ENCODE measurements at regions not wholly inside any gene's neighbourhood (a gene's known extent, or its start where the extent isn't known, plus 50 kb on each side); places are given as distances from the start of the nearest gene placed in this dataset.

DNA sequence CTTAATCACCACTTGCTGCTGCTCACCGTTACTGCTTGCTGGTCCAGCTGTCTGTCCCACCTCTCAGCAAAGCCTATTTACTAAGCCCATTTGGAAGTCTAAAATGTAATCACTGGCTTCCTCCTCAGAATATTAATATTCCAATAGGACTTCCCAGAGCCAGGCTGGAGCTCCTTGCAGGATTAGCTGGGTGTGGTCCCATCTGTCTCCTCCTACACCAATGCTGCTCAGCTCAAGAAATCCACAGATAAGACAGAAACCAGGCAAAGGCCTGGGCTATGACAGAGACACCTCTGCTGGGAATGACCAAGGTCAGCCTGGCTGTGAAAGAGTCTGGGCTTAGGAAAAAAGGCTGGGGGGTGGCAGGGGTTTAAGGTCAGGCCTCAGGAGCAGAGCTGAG, 317.8 kb downstream of the BUD13 start:
- H3K36me3 ChIP-seq (ENCODE audit: control insufficient read depth, insufficient read depth, low read length) = no peaks in the 10 kb centered on the region
- no peaks in the 10 kb centered on the region for H3K36me3 Mint-ChIP-seq
- intact Hi-C loops (cut with micrococcal nuclease) = loop anchor here (5.0 kb wide), 1 partner anchor 237 kb away; no protein-coding TSS in a partner anchor
- H3K4me3 ChIP-seq (ENCODE audit: low read length) = no peak overlapping the region
- TF ChIP-seq, protein P1, sequence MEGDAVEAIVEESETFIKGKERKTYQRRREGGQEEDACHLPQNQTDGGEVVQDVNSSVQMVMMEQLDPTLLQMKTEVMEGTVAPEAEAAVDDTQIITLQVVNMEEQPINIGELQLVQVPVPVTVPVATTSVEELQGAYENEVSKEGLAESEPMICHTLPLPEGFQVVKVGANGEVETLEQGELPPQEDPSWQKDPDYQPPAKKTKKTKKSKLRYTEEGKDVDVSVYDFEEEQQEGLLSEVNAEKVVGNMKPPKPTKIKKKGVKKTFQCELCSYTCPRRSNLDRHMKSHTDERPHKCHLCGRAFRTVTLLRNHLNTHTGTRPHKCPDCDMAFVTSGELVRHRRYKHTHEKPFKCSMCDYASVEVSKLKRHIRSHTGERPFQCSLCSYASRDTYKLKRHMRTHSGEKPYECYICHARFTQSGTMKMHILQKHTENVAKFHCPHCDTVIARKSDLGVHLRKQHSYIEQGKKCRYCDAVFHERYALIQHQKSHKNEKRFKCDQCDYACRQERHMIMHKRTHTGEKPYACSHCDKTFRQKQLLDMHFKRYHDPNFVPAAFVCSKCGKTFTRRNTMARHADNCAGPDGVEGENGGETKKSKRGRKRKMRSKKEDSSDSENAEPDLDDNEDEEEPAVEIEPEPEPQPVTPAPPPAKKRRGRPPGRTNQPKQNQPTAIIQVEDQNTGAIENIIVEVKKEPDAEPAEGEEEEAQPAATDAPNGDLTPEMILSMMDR (IDR thresholded peaks at IDR 0.05) = no peak
- H3K27ac ChIP-seq (ENCODE audit: low read length) = no peak overlapping the region
- no peak overlapping the region for H3K27ac Mint-ChIP-seq
- H3K4me1 ChIP-seq (ENCODE audit: control insufficient read depth, insufficient read depth, low read length) = no peaks in the 10 kb centered on the region
- no peaks in the 10 kb centered on the region for H3K4me1 Mint-ChIP-seq
- no peaks in the 10 kb centered on the region for H3K9me3 Mint-ChIP-seq
- ATAC-seq (no peak), DNase-seq (no peak)
- peaks cover 18 to 30% of the 10 kb centered on the region in 2 donors for H3K27me3 Mint-ChIP-seq (ENCODE audit: low read depth in 2 of 2)
- no peaks in the 10 kb centered on the region for H3K27me3 ChIP-seq (ENCODE audit: control insufficient read depth, insufficient read depth, low read length)
- 86% methylated on average over 1 of the region's 1 CpG for WGBS (ENCODE audit: insufficient coverage)
- H3K4me3 Mint-ChIP-seq = no peak overlapping the region
- no peaks in the 10 kb centered on the region for H3K9me3 ChIP-seq (ENCODE audit: control insufficient read depth, insufficient read depth, low read length)

DNA sequence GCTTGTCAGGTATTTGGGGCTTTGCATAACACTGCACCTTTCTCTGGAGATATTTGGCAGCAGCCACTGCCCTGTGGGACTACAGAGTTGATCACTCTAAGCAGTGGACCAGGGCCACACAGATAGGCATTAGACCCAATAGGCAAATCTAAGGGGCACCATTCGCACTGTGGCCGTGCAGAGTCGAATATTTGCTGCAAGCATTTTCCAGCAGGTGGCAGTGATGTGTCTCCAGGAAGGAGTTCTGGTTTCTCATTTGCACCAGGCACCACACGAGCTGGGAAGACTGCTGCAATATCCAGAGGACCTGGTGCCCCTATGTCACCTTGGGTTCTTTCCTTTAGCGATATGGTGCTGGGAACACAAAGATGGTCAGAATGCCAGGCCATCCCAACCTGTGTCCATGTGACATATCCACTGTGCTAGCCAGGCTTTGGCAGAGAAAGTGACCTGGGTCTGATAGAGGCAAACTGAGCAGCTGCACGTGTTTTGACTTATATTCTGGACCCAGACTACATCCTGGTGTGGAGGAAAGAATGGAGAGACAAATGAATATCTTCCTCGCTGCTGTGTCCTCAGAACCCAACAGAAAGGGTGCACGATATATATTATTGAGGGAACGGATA, 318.7 kb downstream of the BUD13 start:
- Mint-ChIP-seq H3K4me1 (no peaks in the 10 kb centered on the region), H3K36me3 (no peaks in the 10 kb centered on the region), H3K27ac (no peak overlapping the region), H3K27me3 (ENCODE audit: low read depth in 2 of 2) (peaks cover 14 to 29% of the 10 kb centered on the region in 2 donors), H3K9me3 (no peaks in the 10 kb centered on the region), H3K4me3 (no peak overlapping the region)
- Histone ChIP-seq H3K4me3 (ENCODE audit: low read length) (no peak overlapping the region), H3K9me3 (ENCODE audit: control insufficient read depth, insufficient read depth, low read length) (no peaks in the 10 kb centered on the region), H3K36me3 (ENCODE audit: control insufficient read depth, insufficient read depth, low read length) (no peaks in the 10 kb centered on the region), H3K27me3 (ENCODE audit: control insufficient read depth, insufficient read depth, low read length) (no peaks in the 10 kb centered on the region), H3K27ac (ENCODE audit: low read length) (no peak overlapping the region), H3K4me1 (ENCODE audit: control insufficient read depth, insufficient read depth, low read length) (no peaks in the 10 kb centered on the region)
- intact Hi-C loops (cut with micrococcal nuclease) = loop anchor here (5.0 kb wide), 1 partner anchor 238 kb away; no protein-coding TSS in a partner anchor
- ATAC-seq = no peak
- TF ChIP-seq, protein P1 (IDR thresholded peaks at IDR 0.05) = no peak
- peak in 1 of 2 donors; percentile 15 for DNase-seq
- WGBS (ENCODE audit: insufficient coverage) = 53% methylated on average over 9 of the region's 9 CpGs

DNA sequence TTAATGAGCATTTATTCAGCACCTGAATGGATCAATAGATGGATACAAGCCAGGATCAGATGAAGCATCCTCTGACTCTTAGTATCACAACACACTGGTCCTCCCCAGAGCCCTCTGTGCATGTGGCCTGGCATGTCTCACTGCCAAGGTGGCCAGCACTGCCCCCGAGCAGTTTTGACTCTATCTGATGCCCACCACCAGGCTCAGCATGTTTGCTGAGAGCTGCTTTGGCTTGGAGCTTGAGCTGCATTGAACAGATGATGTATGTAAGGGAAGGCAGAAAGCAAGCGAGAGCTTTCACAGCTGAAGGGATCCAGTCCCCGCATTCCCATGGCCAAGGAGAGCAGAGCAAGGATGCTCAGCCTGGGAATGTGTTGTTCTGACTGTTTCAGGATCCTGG, 320.3 kb downstream of the BUD13 start:
- no peaks in the 10 kb centered on the region for H3K9me3 Mint-ChIP-seq
- Histone ChIP-seq H3K27ac (ENCODE audit: low read length) (no peak overlapping the region), H3K36me3 (ENCODE audit: control insufficient read depth, insufficient read depth, low read length) (no peaks in the 10 kb centered on the region), H3K4me1 (ENCODE audit: control insufficient read depth, insufficient read depth, low read length) (no peaks in the 10 kb centered on the region), H3K4me3 (ENCODE audit: low read length) (no peak overlapping the region), H3K27me3 (ENCODE audit: control insufficient read depth, insufficient read depth, low read length) (no peaks in the 10 kb centered on the region), H3K9me3 (ENCODE audit: control insufficient read depth, insufficient read depth, low read length) (no peaks in the 10 kb centered on the region)
- H3K27me3 Mint-ChIP-seq (ENCODE audit: low read depth in 2 of 2) = peaks cover 8 to 24% of the 10 kb centered on the region in 2 donors
- intact Hi-C loops (cut with micrococcal nuclease) = loop anchor here (5.0 kb wide), 1 partner anchor 240 kb away; no protein-coding TSS in a partner anchor
- H3K4me1 Mint-ChIP-seq = no peaks in the 10 kb centered on the region
- 77% methylated on average over 3 of the region's 3 CpGs for WGBS (ENCODE audit: insufficient coverage)
- TF ChIP-seq, protein P1 (IDR thresholded peaks at IDR 0.05) = no peak
- no peak overlapping the region for H3K27ac Mint-ChIP-seq
- ATAC-seq = no peak
- DNase-seq = no peak
- H3K4me3 Mint-ChIP-seq = no peak overlapping the region
- no peaks in the 10 kb centered on the region for H3K36me3 Mint-ChIP-seq

DNA sequence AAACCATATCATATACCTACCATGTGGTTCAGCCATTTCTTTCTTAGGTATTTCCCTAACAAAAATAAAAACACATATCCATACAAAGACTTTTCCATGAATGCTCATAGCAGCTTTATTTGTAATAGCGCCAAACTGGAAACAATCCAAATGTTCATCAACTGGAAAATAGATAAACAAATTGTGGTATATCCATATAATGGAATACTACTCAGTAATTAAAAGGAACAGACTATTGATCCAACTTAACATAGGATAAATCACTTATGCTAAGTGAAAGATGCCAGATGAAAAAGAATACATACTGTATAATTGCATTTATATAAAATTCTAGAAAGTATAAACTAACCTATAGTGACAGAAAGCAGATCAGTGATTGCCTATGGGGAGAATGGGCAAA, 323.3 kb downstream of the BUD13 start:
- Mint-ChIP-seq H3K4me3 (no peak overlapping the region), H3K36me3 (no peaks in the 10 kb centered on the region), H3K27me3 (ENCODE audit: low read depth in 2 of 2) (peaks cover 23 to 33% of the 10 kb centered on the region in 2 donors), H3K9me3 (no peaks in the 10 kb centered on the region), H3K4me1 (no peaks in the 10 kb centered on the region), H3K27ac (no peak overlapping the region)
- H3K36me3 ChIP-seq (ENCODE audit: control insufficient read depth, insufficient read depth, low read length) = no peaks in the 10 kb centered on the region
- no CpG with 5 or more reads among the region's 1 CpG for WGBS (ENCODE audit: insufficient coverage)
- no peaks in the 10 kb centered on the region for H3K27me3 ChIP-seq (ENCODE audit: control insufficient read depth, insufficient read depth, low read length)
- H3K4me3 ChIP-seq (ENCODE audit: low read length) = no peak overlapping the region
- no peak for DNase-seq
- TF ChIP-seq, protein P1 (IDR thresholded peaks at IDR 0.05) = no peak
- no peaks in the 10 kb centered on the region for H3K4me1 ChIP-seq (ENCODE audit: control insufficient read depth, insufficient read depth, low read length)
- no peaks in the 10 kb centered on the region for H3K9me3 ChIP-seq (ENCODE audit: control insufficient read depth, insufficient read depth, low read length)
- no peak for ATAC-seq
- H3K27ac ChIP-seq (ENCODE audit: low read length) = no peak overlapping the region
- intact Hi-C loops (cut with micrococcal nuclease) = no loop called here
